GM12865 (cell line): ENCODE measurements at regions not wholly inside any gene's neighbourhood (a gene's known extent, or its start where the extent isn't known, plus 50 kb on each side); places are given as distances from the start of the nearest gene placed in this dataset.

Source experiments
- DNase-seq: peaks from one replicate; pipeline ENCODE4 v3.0.0; 2010; ENCODE audit warnings: low read depth
- H3K4me3 ChIP-seq: 2 replicates; pipeline ENCODE4 v1.5.1; 2011; ENCODE audit warnings: mild to moderate bottlenecking, low read depth, low read length, control low read depth
- CTCF ChIP-seq: IDR thresholded peaks from 2 replicates; pipeline ENCODE4 v1.5.1; 2011; ENCODE audit warnings: low read length, control low read depth, low read depth, inconsistent platforms; ENCODE audit not compliant: insufficient read depth; ENCODE audit errors: missing control alignments

GRCh38 chr13:60700994-60701393 is 304.0 kb downstream of the TDRD3 start:
- no peak overlapping the region for H3K4me3 ChIP-seq
- DNase-seq = no peak
- no peak for TF ChIP-seq CTCF

GRCh38 chr13:60699636-60700035 is 302.6 kb downstream of the TDRD3 start:
- no peak overlapping the region for H3K4me3 ChIP-seq
- no peak for TF ChIP-seq CTCF
- no peak for DNase-seq

GRCh38 chr13:60696602-60697001 is 299.6 kb downstream of the TDRD3 start:
- no peak for TF ChIP-seq CTCF
- H3K4me3 ChIP-seq = no peak overlapping the region
- DNase-seq = no peak

GRCh38 chr13:60691268-60691667 is 294.2 kb downstream of the TDRD3 start:
- no peak for TF ChIP-seq CTCF
- DNase-seq = no peak
- no peak overlapping the region for H3K4me3 ChIP-seq

- no peak for TF ChIP-seq CTCF
- DNase-seq = no peak
- no peak overlapping the region for H3K4me3 ChIP-seq
Observed at GRCh38 chr13:60690604-60691003, 293.6 kb downstream of the TDRD3 start.

GRCh38 chr13:60689571-60689970 is 292.6 kb downstream of the TDRD3 start:
- H3K4me3 ChIP-seq = no peak overlapping the region
- TF ChIP-seq CTCF = no peak
- no peak for DNase-seq

- no peak overlapping the region for H3K4me3 ChIP-seq
- no peak for TF ChIP-seq CTCF
- DNase-seq = no peak
Observed at GRCh38 chr13:60689076-60689475, 292.1 kb downstream of the TDRD3 start.
